ENCODE measurements at regions not wholly inside any gene's neighbourhood (a gene's known extent, or its start where the extent isn't known, plus 50 kb on each side); places are given as distances from the start of the nearest gene placed in this dataset.

GRCh38 chr4:141290771-141291170 lies 70.1 kb downstream of the ZNF330 start:
- no peaks in the 10 kb centered on the region for H3K4me1 ChIP-seq (ENCODE audit: control insufficient read depth in 2 of 2, insufficient read depth in 2 of 2, low read length in 1 of 2)
- H3K4me3 ChIP-seq (ENCODE audit: low read depth in 1 of 2, low read length in 2 of 2): no peak overlapping the region
- H3K9me3 ChIP-seq (ENCODE audit: control insufficient read depth in 2 of 2, insufficient read depth in 1 of 2, low read depth in 1 of 2, low read length in 1 of 2): peaks cover 0 to 6% of the 10 kb centered on the region in 2 donors
- no peaks in the 10 kb centered on the region for H3K27me3 ChIP-seq (ENCODE audit: control insufficient read depth in 1 of 2, insufficient read depth in 2 of 2, low read length in 2 of 2)
- no peak overlapping the region for H3K27ac ChIP-seq (ENCODE audit: low read depth in 2 of 2, low read length in 1 of 2)
- H3K36me3 ChIP-seq (ENCODE audit: control insufficient read depth in 2 of 2, insufficient read depth in 2 of 2, low read length in 1 of 2): no peaks in the 10 kb centered on the region

DNA sequence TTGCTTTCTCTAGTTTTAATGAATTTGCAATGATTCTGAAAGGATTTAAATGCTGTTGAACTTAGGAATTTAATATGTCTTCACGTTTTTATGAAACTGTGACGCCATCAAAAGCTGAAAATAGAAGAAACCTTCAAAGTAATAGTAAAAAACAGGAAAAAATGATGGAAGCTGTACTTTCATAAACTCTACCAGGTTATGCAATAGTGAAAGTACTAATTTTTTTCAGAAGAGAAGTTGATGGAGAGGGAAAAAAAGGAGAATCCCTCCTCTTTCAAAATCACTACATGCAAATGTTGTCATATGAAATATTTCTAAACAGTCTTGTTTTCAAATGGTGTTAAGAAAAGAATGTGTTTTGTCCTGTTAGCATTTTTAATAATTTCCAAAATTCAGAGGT lies 73.6 kb downstream of the ZNF330 start:
- WGBS, 2 donors: 82 to 84% methylated on average over 2 of the region's 2 CpGs
- no peaks in the 10 kb centered on the region for H3K4me1 ChIP-seq (ENCODE audit: control insufficient read depth in 2 of 2, insufficient read depth in 2 of 2, low read length in 1 of 2)
- no peaks in the 10 kb centered on the region for H3K36me3 ChIP-seq (ENCODE audit: control insufficient read depth in 2 of 2, insufficient read depth in 2 of 2, low read length in 1 of 2)
- H3K9me3 ChIP-seq (ENCODE audit: control insufficient read depth in 2 of 2, insufficient read depth in 1 of 2, low read depth in 1 of 2, low read length in 1 of 2): peaks cover 0 to 6% of the 10 kb centered on the region in 2 donors
- no peaks in the 10 kb centered on the region for H3K27me3 ChIP-seq (ENCODE audit: control insufficient read depth in 1 of 2, insufficient read depth in 2 of 2, low read length in 2 of 2)
- no peak overlapping the region for H3K4me3 ChIP-seq (ENCODE audit: low read depth in 1 of 2, low read length in 2 of 2)
- H3K27ac ChIP-seq (ENCODE audit: low read depth in 2 of 2, low read length in 1 of 2): no peak overlapping the region

- 61 to 72% methylated on average over 2 of the region's 2 CpGs for WGBS, 2 donors
- H3K4me3 ChIP-seq (ENCODE audit: low read depth in 1 of 2, low read length in 2 of 2): no peak overlapping the region
- H3K27me3 ChIP-seq (ENCODE audit: control insufficient read depth in 1 of 2, insufficient read depth in 2 of 2, low read length in 2 of 2): no peaks in the 10 kb centered on the region
- no peaks in the 10 kb centered on the region for H3K36me3 ChIP-seq (ENCODE audit: control insufficient read depth in 2 of 2, insufficient read depth in 2 of 2, low read length in 1 of 2)
- H3K27ac ChIP-seq (ENCODE audit: low read depth in 2 of 2, low read length in 1 of 2): no peak overlapping the region
- no peaks in the 10 kb centered on the region for H3K9me3 ChIP-seq (ENCODE audit: control insufficient read depth in 2 of 2, insufficient read depth in 1 of 2, low read depth in 1 of 2, low read length in 1 of 2)
- no peaks in the 10 kb centered on the region for H3K4me1 ChIP-seq (ENCODE audit: control insufficient read depth in 2 of 2, insufficient read depth in 2 of 2, low read length in 1 of 2)
Observed at GRCh38 chr4:141301216-141301615, 80.5 kb downstream of the ZNF330 start.

DNA sequence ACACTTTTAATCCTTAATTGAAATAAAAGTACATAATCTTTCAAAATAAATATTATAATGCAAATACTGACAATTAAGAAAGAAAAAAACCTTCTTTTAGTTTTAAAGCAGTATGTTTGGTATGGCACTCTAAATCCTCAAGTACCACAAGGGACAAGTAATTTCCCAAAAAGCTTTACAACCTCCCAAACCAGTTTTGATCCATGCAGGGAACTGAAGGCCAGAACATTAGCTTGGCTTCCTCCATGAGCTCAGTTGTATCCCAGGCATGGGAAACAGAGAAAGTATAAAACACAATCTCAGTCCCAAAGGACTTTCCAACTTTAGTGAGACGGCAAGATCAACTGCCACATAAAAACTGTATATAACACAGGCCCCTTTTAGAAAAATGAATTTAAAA lies 82.2 kb downstream of the ZNF330 start:
- H3K36me3 ChIP-seq (ENCODE audit: control insufficient read depth in 2 of 2, insufficient read depth in 2 of 2, low read length in 1 of 2): no peaks in the 10 kb centered on the region
- no peaks in the 10 kb centered on the region for H3K27me3 ChIP-seq (ENCODE audit: control insufficient read depth in 1 of 2, insufficient read depth in 2 of 2, low read length in 2 of 2)
- no peak overlapping the region for H3K4me3 ChIP-seq (ENCODE audit: low read depth in 1 of 2, low read length in 2 of 2)
- no peaks in the 10 kb centered on the region for H3K9me3 ChIP-seq (ENCODE audit: control insufficient read depth in 2 of 2, insufficient read depth in 1 of 2, low read depth in 1 of 2, low read length in 1 of 2)
- peaks cover 0 to 3% of the 10 kb centered on the region in 2 donors for H3K4me1 ChIP-seq (ENCODE audit: control insufficient read depth in 2 of 2, insufficient read depth in 2 of 2, low read length in 1 of 2)
- H3K27ac ChIP-seq (ENCODE audit: low read depth in 2 of 2, low read length in 1 of 2): no peak overlapping the region
- 85 to 90% methylated on average over 1 of the region's 1 CpG for WGBS, 2 donors

DNA sequence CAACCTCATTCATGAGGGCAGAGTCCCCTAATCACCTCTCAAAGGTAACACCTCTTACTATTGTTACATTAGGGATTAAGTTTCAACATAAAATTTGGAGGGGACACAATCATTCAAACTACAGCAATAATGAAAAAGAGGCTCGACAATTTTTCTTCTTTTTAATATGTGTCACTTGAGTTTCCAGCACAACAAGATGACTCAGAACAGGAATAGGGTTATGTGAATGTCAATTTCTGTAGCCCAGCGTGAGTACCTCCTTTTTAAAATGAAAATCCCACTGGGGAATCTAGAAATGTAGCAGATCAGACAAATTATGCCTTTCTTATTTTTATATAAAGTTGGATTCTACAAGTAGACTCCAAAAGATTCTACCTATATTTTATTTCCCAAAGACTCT lies 83.7 kb downstream of the ZNF330 start:
- Histone ChIP-seq H3K9me3 (ENCODE audit: control insufficient read depth in 2 of 2, insufficient read depth in 1 of 2, low read depth in 1 of 2, low read length in 1 of 2) (no peaks in the 10 kb centered on the region), H3K27ac (ENCODE audit: low read depth in 2 of 2, low read length in 1 of 2) (no peak overlapping the region), H3K4me1 (ENCODE audit: control insufficient read depth in 2 of 2, insufficient read depth in 2 of 2, low read length in 1 of 2) (peaks cover 0 to 3% of the 10 kb centered on the region in 2 donors), H3K36me3 (ENCODE audit: control insufficient read depth in 2 of 2, insufficient read depth in 2 of 2, low read length in 1 of 2) (no peaks in the 10 kb centered on the region), H3K4me3 (ENCODE audit: low read depth in 1 of 2, low read length in 2 of 2) (no peak overlapping the region), H3K27me3 (ENCODE audit: control insufficient read depth in 1 of 2, insufficient read depth in 2 of 2, low read length in 2 of 2) (no peaks in the 10 kb centered on the region)
- 55 to 62% methylated on average over 2 of the region's 2 CpGs for WGBS, 2 donors

- Histone ChIP-seq H3K27me3 (ENCODE audit: control insufficient read depth in 1 of 2, insufficient read depth in 2 of 2, low read length in 2 of 2) (no peaks in the 10 kb centered on the region), H3K9me3 (ENCODE audit: control insufficient read depth in 2 of 2, insufficient read depth in 1 of 2, low read depth in 1 of 2, low read length in 1 of 2) (no peaks in the 10 kb centered on the region), H3K4me1 (ENCODE audit: control insufficient read depth in 2 of 2, insufficient read depth in 2 of 2, low read length in 1 of 2) (peaks cover 0 to 3% of the 10 kb centered on the region in 2 donors)
Observed at GRCh38 chr4:141306331-141306730, 85.6 kb downstream of the ZNF330 start.

DNA sequence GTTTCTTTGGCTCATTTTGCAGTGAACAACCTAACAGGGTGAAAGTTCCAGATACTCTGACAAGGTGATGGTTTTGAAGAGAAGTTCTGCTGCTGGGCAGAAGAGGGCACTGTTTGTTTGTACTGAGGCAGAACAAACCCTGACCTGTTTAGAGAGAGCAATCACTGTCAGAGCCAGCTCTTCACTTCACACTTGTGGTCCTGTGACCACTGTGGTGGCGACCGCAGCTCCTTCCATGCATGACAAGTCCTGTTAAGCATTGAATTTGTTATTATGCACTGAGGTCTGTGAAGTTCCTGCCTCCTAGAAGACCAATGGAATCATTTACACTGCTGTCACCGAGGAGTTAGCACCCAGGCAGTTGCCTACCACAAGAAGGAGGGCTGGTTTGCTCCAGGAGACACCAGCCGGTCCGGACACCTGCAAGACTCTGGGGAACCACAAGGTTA lies 86.6 kb downstream of the ZNF330 start:
- H3K9me3 ChIP-seq (ENCODE audit: control insufficient read depth in 2 of 2, insufficient read depth in 1 of 2, low read depth in 1 of 2, low read length in 1 of 2): no peaks in the 10 kb centered on the region
- no peak overlapping the region for H3K27ac ChIP-seq (ENCODE audit: low read depth in 2 of 2, low read length in 1 of 2)
- peaks cover 0 to 3% of the 10 kb centered on the region in 2 donors for H3K4me1 ChIP-seq (ENCODE audit: control insufficient read depth in 2 of 2, insufficient read depth in 2 of 2, low read length in 1 of 2)
- H3K27me3 ChIP-seq (ENCODE audit: control insufficient read depth in 1 of 2, insufficient read depth in 2 of 2, low read length in 2 of 2): no peaks in the 10 kb centered on the region
- no peaks in the 10 kb centered on the region for H3K36me3 ChIP-seq (ENCODE audit: control insufficient read depth in 2 of 2, insufficient read depth in 2 of 2, low read length in 1 of 2)
- WGBS, 2 donors: 31 to 37% methylated on average over 5 of the region's 5 CpGs
- no peak overlapping the region for H3K4me3 ChIP-seq (ENCODE audit: low read depth in 1 of 2, low read length in 2 of 2)

More at GRCh38 chr4:141306331-141306730, 85.6 kb downstream of the ZNF330 start:
- 72 to 75% methylated on average over 7 of the region's 7 CpGs for WGBS, 2 donors
- no peaks in the 10 kb centered on the region for H3K36me3 ChIP-seq (ENCODE audit: control insufficient read depth in 2 of 2, insufficient read depth in 2 of 2, low read length in 1 of 2)
- H3K4me3 ChIP-seq (ENCODE audit: low read depth in 1 of 2, low read length in 2 of 2): no peak overlapping the region
- H3K27ac ChIP-seq (ENCODE audit: low read depth in 2 of 2, low read length in 1 of 2): no peak overlapping the region

DNA sequence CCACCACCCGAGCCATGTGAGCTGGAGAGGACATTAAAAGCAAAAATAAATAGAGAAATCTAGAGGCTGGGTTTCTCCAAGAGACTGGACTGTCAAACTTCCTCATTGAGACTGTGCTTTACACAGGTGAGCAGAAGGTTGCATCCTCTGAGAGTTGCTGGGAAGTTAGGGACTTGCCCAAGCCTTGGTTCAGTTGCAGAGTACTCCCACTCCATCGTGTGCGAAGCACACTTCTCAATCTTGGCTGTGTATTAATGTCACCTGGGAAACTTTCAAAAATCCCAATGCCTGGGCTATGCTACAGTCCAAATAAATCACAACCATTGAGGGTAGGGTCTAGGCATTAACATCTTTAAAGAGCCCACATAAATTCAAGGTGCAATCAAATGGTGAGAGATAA lies 89.2 kb downstream of the ZNF330 start:
- WGBS, 2 donors: 80 to 89% methylated on average over 3 of the region's 3 CpGs
- no peaks in the 10 kb centered on the region for H3K36me3 ChIP-seq (ENCODE audit: control insufficient read depth in 2 of 2, insufficient read depth in 2 of 2, low read length in 1 of 2)

GRCh38 chr4:141311246-141312204 lies 90.8 kb downstream of the ZNF330 start:
- 78 to 80% methylated on average over 5 of the region's 5 CpGs for WGBS, 2 donors

More for the DNA sequence above, 89.2 kb downstream of the ZNF330 start:
- no peak overlapping the region for H3K4me3 ChIP-seq (ENCODE audit: low read depth in 1 of 2, low read length in 2 of 2)
- no peaks in the 10 kb centered on the region for H3K27me3 ChIP-seq (ENCODE audit: control insufficient read depth in 1 of 2, insufficient read depth in 2 of 2, low read length in 2 of 2)
- peaks cover 0 to 3% of the 10 kb centered on the region in 2 donors for H3K4me1 ChIP-seq (ENCODE audit: control insufficient read depth in 2 of 2, insufficient read depth in 2 of 2, low read length in 1 of 2)
- H3K9me3 ChIP-seq (ENCODE audit: control insufficient read depth in 2 of 2, insufficient read depth in 1 of 2, low read depth in 1 of 2, low read length in 1 of 2): no peaks in the 10 kb centered on the region
- no peak overlapping the region for H3K27ac ChIP-seq (ENCODE audit: low read depth in 2 of 2, low read length in 1 of 2)

GRCh38 chr4:141314627-141315026 lies 93.9 kb downstream of the ZNF330 start:
- Histone ChIP-seq H3K9me3 (ENCODE audit: control insufficient read depth in 2 of 2, insufficient read depth in 1 of 2, low read depth in 1 of 2, low read length in 1 of 2) (no peaks in the 10 kb centered on the region), H3K4me1 (ENCODE audit: control insufficient read depth in 2 of 2, insufficient read depth in 2 of 2, low read length in 1 of 2) (no peaks in the 10 kb centered on the region), H3K27me3 (ENCODE audit: control insufficient read depth in 1 of 2, insufficient read depth in 2 of 2, low read length in 2 of 2) (no peaks in the 10 kb centered on the region), H3K36me3 (ENCODE audit: control insufficient read depth in 2 of 2, insufficient read depth in 2 of 2, low read length in 1 of 2) (no peaks in the 10 kb centered on the region), H3K27ac (ENCODE audit: low read depth in 2 of 2, low read length in 1 of 2) (no peak overlapping the region), H3K4me3 (ENCODE audit: low read depth in 1 of 2, low read length in 2 of 2) (no peak overlapping the region)
- WGBS, 2 donors: 85 to 92% methylated on average over 1 of the region's 1 CpG

More at GRCh38 chr4:141311246-141312204, 90.8 kb downstream of the ZNF330 start:
- Histone ChIP-seq H3K9me3 (ENCODE audit: control insufficient read depth in 2 of 2, insufficient read depth in 1 of 2, low read depth in 1 of 2, low read length in 1 of 2) (no peaks in the 10 kb centered on the region), H3K4me3 (ENCODE audit: low read depth in 1 of 2, low read length in 2 of 2) (no peak overlapping the region), H3K27me3 (ENCODE audit: control insufficient read depth in 1 of 2, insufficient read depth in 2 of 2, low read length in 2 of 2) (no peaks in the 10 kb centered on the region), H3K27ac (ENCODE audit: low read depth in 2 of 2, low read length in 1 of 2) (no peak overlapping the region), H3K4me1 (ENCODE audit: control insufficient read depth in 2 of 2, insufficient read depth in 2 of 2, low read length in 1 of 2) (peaks cover 0 to 3% of the 10 kb centered on the region in 2 donors), H3K36me3 (ENCODE audit: control insufficient read depth in 2 of 2, insufficient read depth in 2 of 2, low read length in 1 of 2) (no peaks in the 10 kb centered on the region)

Data from esophagus (tissue), 2 donors.